Aorta (tissue), 5 donors: ENCODE measurements at regions not wholly inside any gene's neighbourhood (a gene's known extent, or its start where the extent isn't known, plus 50 kb on each side); places are given as distances from the start of the nearest gene placed in this dataset.
"Not testable (repeated sequence)": the region's sequence is repeated elsewhere in the genome, so short reads cannot be mapped to it uniquely, and the experiment has no call there.

ENCODE experiments used
- ATAC-seq: fragments of 200-7000 bp; cut with Tn5 transposase; one replicate; pipeline ENCODE4 v1.9.1; 2022; ENCODE audit warnings: moderate library complexity; ENCODE audit not compliant: low FRiP score
- DNase-seq, 2 donors: peaks; one replicate each; pipeline ENCODE4 v3.0.0-alpha.2; 2020
- H3K27ac ChIP-seq, 2 donors: one replicate each; pipeline ENCODE4 v1.5.1; 2013; ENCODE audit warnings: low read length in 2 of 2, mild to moderate bottlenecking in 2 of 2, moderate library complexity in 2 of 2, control low read depth in 1 of 2, inconsistent platforms in 1 of 2, low read depth in 1 of 2
- H3K27me3 ChIP-seq, 2 donors: one replicate each; pipeline ENCODE4 v1.6.1; 2013; ENCODE audit warnings: control low read depth in 1 of 2, low read length in 1 of 2, mild to moderate bottlenecking in 1 of 2, moderate library complexity in 1 of 2; ENCODE audit not compliant: insufficient read depth in 2 of 2, control insufficient read depth in 1 of 2
- H3K36me3 ChIP-seq, 2 donors: one replicate each; pipeline ENCODE4 v1.6.1; 2013; ENCODE audit warnings: control low read depth in 1 of 2, low read length in 1 of 2, mild to moderate bottlenecking in 1 of 2; ENCODE audit not compliant: insufficient read depth in 2 of 2, control insufficient read depth in 1 of 2
- H3K4me1 ChIP-seq, 2 donors: one replicate each; pipeline ENCODE4 v1.6.1; 2013; ENCODE audit warnings: low read length in 2 of 2, control low read depth in 1 of 2, mild to moderate bottlenecking in 1 of 2, moderate library complexity in 1 of 2; ENCODE audit not compliant: insufficient read depth in 2 of 2, control insufficient read depth in 1 of 2
- H3K4me3 ChIP-seq, 2 donors: one replicate each; pipeline ENCODE4 v1.5.1; 2013; ENCODE audit warnings: low read length in 2 of 2, control low read depth in 1 of 2, mild to moderate bottlenecking in 1 of 2
- H3K9me3 ChIP-seq: one replicate; pipeline ENCODE4 v1.6.1; 2013; ENCODE audit warnings: mild to moderate bottlenecking, low read length; ENCODE audit not compliant: control insufficient read depth
- WGBS, 2 donors: extraction: QIAGEN DNeasy Blood & Tissue Kit; methylation state at CpG; one replicate each; pipeline ENCODE4 v1.1.7; 2013; 5-methylcytosine and 5-hydroxymethylcytosine counted together
- intact Hi-C, 2 donors: fragments of 100-400 bp; cut with DNase I; formaldehyde crosslinking; loops; one replicate each; pipeline versions ENCODE4 v1.14.2 to v1.15.0; 2022
- donor health status: healthy with polysubstance abuse.
- donor health status: Bipolar disorder and iron deficiency.
- donor health status: DM: no; HTN: no; CAD: no.
- donor health status: DM: no; HTN: no; CAD: no.
- donor health status: DM: yes; HTN: yes; CAD: no.

DNA sequence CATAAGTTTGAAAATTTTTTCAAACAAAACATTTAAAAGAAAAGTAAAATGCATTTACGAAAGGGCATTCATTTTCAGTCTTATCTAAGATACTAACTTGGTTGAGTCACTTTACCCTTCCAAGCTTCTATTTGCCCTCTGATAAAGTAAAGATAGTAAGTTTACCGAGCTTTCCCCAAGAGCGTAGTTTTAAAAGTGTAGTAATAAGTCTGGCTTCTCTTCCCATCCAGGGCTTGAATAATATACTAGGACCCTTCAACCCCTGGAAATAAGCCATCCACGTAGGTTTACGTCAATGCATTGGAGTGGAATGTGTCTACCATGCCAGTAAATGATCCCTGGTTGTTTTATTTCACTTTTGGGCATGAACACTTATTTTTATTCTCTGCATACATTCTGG, 608.3 kb downstream of the NTRK3 start:
- no peaks in the 10 kb centered on the region for H3K27me3 ChIP-seq
- intact Hi-C loops, result no loop called here

DNA sequence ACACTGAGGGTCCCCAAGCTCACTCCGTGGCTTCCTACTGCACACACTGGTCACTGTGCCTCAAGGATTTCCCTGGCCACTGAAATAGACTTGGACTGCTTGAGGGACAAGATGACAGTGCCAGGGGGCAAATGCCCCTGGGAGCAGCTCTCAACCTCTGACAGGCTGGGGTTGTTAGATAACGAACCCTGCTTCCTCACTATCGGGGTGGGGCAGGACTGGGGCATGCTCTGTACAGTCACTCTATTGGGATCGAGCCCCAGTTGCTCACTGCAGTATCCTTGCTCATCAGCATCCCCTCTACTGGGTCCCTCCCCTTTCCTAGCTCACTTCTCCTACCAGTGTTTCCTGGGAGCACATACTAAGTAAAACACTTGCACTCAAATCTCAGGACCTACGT, 610.8 kb downstream of the NTRK3 start:
- Histone ChIP-seq H3K4me3 (no peak overlapping the region), H3K36me3 (no peaks in the 10 kb centered on the region), H3K27me3 (no peaks in the 10 kb centered on the region), H3K4me1 (no peaks in the 10 kb centered on the region), H3K27ac (no peak overlapping the region), H3K9me3 (no peaks in the 10 kb centered on the region)
- 87% methylated on average over 5 of the region's 5 CpGs for whole genome bisulfite sequencing, 2 donors
- no peak for ATAC-seq
- no peak for DNase-seq
- intact Hi-C loops, result no loop called here

More for the DNA sequence above, 608.3 kb downstream of the NTRK3 start:
- H3K4me1 ChIP-seq, result no peaks in the 10 kb centered on the region
- H3K9me3 ChIP-seq, result no peaks in the 10 kb centered on the region
- H3K4me3 ChIP-seq, result no peak overlapping the region
- H3K27ac ChIP-seq, result no peak overlapping the region
- 3 to 11% methylated on average over 5 of the region's 5 CpGs for WGBS, 2 donors
- no peaks in the 10 kb centered on the region for H3K36me3 ChIP-seq
- DNase-seq, result no peak
- ATAC-seq, result no peak

DNA sequence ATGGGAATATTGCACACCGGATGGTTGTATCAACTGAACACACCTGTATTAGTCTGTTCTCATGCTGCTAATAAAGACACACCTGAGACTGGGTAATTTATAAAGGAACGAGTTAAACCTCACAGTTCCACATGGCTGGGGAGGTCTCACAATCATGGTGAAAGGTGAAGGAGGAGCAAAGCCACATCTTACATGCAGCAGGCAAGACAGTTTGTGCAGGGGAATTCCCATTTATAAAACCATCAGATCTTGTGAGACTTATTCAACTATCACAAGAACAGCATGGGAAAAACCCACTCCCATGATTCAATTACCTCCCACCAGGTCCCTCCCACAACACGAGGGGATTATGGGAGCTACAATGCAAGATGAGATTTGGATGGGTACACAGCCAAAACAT, 613.5 kb downstream of the NTRK3 start:
- DNase-seq, ATAC-seq, H3K27ac ChIP-seq, H3K9me3 ChIP-seq, H3K4me1 ChIP-seq, H3K27me3 ChIP-seq, H3K36me3 ChIP-seq, H3K4me3 ChIP-seq, intact Hi-C loops: not testable (repeated sequence)
- 71 to 75% methylated on average over 3 of the region's 3 CpGs for WGBS, 2 donors

DNA sequence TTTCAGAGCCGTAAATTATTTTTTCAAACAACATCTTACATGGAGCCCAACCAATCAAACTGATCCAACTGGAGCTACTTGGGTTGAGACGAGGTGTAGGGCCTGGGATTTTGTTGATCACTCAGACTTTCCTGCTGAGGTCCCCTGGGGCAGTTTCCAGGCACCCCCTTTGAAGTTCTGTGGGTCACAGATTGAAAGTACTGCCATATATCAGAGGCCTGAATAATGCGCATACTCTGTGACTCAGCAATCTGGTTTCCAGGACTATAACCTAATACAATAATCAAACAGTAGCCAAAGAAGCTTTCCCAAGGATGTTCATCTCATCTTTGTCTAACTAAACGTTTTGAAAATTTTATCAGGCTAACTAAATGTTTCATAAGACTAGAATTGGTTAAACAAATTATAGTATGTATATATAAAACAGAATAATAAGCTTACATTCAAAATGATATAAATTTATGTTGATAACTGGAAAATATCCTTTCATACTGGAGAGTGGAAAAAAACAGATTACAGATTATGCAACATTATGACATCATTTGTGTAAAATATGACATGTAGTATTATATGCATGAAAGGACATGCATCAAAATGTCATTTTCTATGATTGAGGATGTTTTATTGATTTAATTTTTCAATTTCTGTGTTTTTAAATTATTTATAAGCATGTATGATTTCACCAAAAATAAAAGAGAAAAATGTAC, 617.1 kb downstream of the NTRK3 start:
- Histone ChIP-seq H3K4me3 (no peak overlapping the region), H3K27ac (no peak overlapping the region), H3K9me3 (no peaks in the 10 kb centered on the region), H3K27me3 (no peaks in the 10 kb centered on the region), H3K36me3 (no peaks in the 10 kb centered on the region), H3K4me1 (peaks cover 0 to 5% of the 10 kb centered on the region in 2 donors)
- intact Hi-C loops, result no loop called here
- ATAC-seq (no peak), DNase-seq (no peak)
- 84% methylated on average over 4 of the region's 4 CpGs for WGBS, 2 donors

DNA sequence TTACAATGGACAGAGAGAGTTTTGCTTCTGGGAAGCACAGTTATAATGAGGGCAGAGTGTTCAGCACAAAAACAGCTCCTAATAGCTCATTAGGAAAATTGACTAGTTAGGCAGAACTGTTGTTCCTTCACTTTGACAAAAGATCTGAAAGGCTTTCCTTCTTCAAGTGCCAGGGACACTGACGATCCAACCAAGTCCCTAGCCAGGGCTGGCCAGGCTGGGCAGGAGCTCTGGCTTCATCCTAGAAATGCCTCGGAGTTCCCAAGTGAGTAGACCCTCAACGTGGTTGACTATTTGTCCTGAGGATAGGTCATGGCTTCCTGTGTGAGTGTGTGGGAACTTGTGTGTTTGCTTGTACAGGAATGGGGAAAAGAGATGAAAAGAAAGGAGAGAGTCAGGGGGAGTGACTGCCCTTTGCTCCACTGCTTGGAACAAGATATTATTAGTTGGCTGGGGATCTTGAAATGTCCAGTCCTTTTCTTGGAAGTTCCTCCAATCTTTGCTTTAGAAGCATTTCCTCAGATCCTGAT, 617.9 kb downstream of the NTRK3 start:
- no peak overlapping the region for H3K27ac ChIP-seq
- peaks cover 0 to 5% of the 10 kb centered on the region in 2 donors for H3K4me1 ChIP-seq
- ATAC-seq, result peak; percentile 57
- no peak overlapping the region for H3K4me3 ChIP-seq
- no peaks in the 10 kb centered on the region for H3K36me3 ChIP-seq
- H3K27me3 ChIP-seq, result no peaks in the 10 kb centered on the region
- DNase-seq, result no peak
- H3K9me3 ChIP-seq, result no peaks in the 10 kb centered on the region
- WGBS, 2 donors, result 66 to 68% methylated on average over 3 of the region's 3 CpGs
- intact Hi-C loops, result no loop called here

DNA sequence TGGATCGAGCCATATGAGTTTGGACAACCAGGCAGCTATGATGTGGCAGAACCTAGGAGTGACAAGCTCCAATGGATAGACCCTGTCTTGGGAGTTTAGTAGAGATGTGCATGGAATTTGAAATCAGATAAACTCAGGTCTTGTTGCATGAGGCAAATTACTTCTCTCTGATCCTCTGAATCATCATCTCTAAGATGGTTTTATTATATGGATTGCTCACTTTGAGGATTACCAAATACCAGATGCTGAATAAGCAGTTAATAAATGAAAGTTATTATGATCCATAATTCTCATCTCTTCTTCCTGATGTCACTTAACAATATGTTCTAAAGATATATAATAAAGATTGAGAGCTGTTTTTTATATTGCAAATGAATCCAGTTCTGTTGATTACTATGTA, 622.2 kb downstream of the NTRK3 start:
- H3K27me3 ChIP-seq, result no peaks in the 10 kb centered on the region
- H3K4me1 ChIP-seq, result peaks cover 0 to 5% of the 10 kb centered on the region in 2 donors
- 93 to 96% methylated on average over 1 of the region's 1 CpG for WGBS, 2 donors
- no peak for DNase-seq
- no peak overlapping the region for H3K27ac ChIP-seq
- no peaks in the 10 kb centered on the region for H3K36me3 ChIP-seq
- no peaks in the 10 kb centered on the region for H3K9me3 ChIP-seq
- no peak for ATAC-seq
- H3K4me3 ChIP-seq, result no peak overlapping the region
- intact Hi-C loops, result no loop called here

DNA sequence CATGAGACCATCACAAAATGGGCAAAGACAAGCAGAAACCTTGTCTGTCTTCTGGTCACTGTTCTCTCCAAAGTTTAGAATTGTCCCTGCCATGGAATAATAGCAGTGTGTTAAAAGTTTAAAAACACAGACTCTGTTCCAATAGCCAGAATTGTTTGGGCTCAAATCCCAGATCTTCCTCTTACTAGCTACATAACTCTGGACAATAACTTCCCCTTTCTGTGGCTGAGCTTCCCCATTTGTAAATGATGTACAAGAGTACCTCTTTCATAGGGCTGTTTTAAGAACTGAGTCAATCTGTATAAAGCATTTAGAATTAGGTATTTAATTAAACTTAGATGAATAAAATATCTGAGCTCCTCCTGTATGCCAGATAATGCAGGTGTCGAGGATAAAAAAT, 623.0 kb downstream of the NTRK3 start:
- intact Hi-C loops, result no loop called here
- no peaks in the 10 kb centered on the region for H3K36me3 ChIP-seq
- 93 to 97% methylated on average over 1 of the region's 1 CpG for WGBS, 2 donors
- ATAC-seq, result peak; percentile 51
- H3K4me3 ChIP-seq, result no peak overlapping the region
- H3K27me3 ChIP-seq, result no peaks in the 10 kb centered on the region
- H3K27ac ChIP-seq, result no peak overlapping the region
- no peaks in the 10 kb centered on the region for H3K9me3 ChIP-seq
- no peak for DNase-seq
- peaks cover under 1 to 5% of the 10 kb centered on the region in 2 donors for H3K4me1 ChIP-seq

DNA sequence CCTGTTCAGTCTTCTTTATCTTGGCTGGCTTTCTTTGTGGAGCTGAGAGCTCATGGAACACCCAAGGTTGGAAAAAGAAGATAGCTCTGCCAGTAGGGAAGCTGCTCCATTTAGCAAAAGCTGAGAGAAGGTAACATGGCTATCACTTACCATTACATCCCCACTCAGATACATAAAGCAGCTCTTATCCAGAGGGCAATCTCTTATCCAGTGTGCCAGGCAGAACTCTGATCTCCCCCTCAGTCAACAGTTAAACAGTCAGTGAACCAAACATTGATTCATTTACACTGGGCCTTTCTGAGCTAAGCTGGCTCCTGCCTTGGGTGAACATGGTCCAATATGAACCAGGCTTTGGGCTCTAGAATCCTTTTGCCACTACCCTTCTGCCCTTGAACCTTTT, 624.2 kb downstream of the NTRK3 start:
- H3K27me3 ChIP-seq, result no peaks in the 10 kb centered on the region
- H3K4me3 ChIP-seq, result no peak overlapping the region
- peaks cover 4 to 5% of the 10 kb centered on the region in 2 donors for H3K4me1 ChIP-seq
- no peaks in the 10 kb centered on the region for H3K36me3 ChIP-seq
- intact Hi-C loops, result no loop called here
- DNase-seq, result no peak
- H3K27ac ChIP-seq, result no peak overlapping the region
- no peaks in the 10 kb centered on the region for H3K9me3 ChIP-seq
- ATAC-seq, result no peak

DNA sequence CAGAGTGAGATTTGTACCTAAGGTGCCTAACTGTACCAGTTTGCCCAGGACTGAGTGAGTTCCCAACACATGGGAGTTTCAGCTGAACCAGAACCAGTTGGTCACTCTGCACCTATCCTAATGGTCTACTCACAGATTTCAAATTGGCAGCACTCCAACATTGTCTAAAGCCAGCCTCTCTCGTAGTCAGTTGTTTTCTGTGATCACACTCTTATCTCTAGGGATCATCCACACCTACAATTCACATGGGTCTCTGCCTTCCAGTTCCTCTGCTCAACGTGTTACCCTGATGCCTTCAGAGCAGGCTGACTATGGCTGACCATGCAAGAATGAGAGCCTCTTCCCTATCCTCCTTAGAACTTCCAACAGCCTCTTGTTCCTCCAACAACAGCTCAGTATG, 624.8 kb downstream of the NTRK3 start:
- no peaks in the 10 kb centered on the region for H3K27me3 ChIP-seq
- WGBS, 2 donors, result 64 to 68% methylated on average over 2 of the region's 2 CpGs
- ATAC-seq, result no peak

More for the DNA sequence above, 624.8 kb downstream of the NTRK3 start:
- H3K4me3 ChIP-seq, result no peak overlapping the region
- no peak for DNase-seq
- intact Hi-C loops, result no loop called here
- no peak overlapping the region for H3K27ac ChIP-seq
- H3K36me3 ChIP-seq, result no peaks in the 10 kb centered on the region
- no peaks in the 10 kb centered on the region for H3K9me3 ChIP-seq
- H3K4me1 ChIP-seq, result peaks cover 4 to 5% of the 10 kb centered on the region in 2 donors
